H1 (cell line): ENCODE measurements at regions not wholly inside any gene's neighbourhood (a gene's known extent, or its start where the extent isn't known, plus 50 kb on each side); places are given as distances from the start of the nearest gene placed in this dataset.

Source experiments
- CTCF ChIA-PET: fragments of 300-600 bp; sonication (Branson Sonifier 250); formaldehyde crosslinking; loops from one replicate; lab custom pipeline; 2021; ENCODE audit not compliant: partially characterized antibody; lab: Charles Lee
- POLR2A ChIA-PET: fragments of 300-600 bp; sonication (Branson Sonifier 250); formaldehyde crosslinking; loops from one replicate; lab custom pipeline; 2021; ENCODE audit warnings: inconsistent platforms; ENCODE audit not compliant: partially characterized antibody; lab: Charles Lee
- DNase-seq, 2 experiments: peaks; one replicate each; pipeline versions ENCODE4 v3.0.0 to v3.0.0-alpha.2; 2010 to 2022; ENCODE audit warnings: low spot score in 2 of 2, low read depth in 1 of 2, mixed read lengths in 1 of 2
- FAIRE-seq: peaks from 2 replicates; lab custom pipeline; 2011; peaks lifted over from hg19 to GRCh38; lab: Jason Lieb, UNC
- H2AFZ ChIP-seq: 2 replicates; pipeline ENCODE4 v1.8.1; 2012; ENCODE audit warnings: low read length, inconsistent platforms
- H2AK5ac ChIP-seq: 2 replicates; pipeline ENCODE4 v1.6.1; 2013; ENCODE audit warnings: low read depth, low read length
- H2BK120ac ChIP-seq: replicated peaks from 2 replicates; pipeline ENCODE3; 2013; ENCODE audit warnings: low read depth, low read length, inconsistent platforms
- H2BK12ac ChIP-seq: 2 replicates; pipeline ENCODE4 v1.6.1; 2013; ENCODE audit warnings: low read depth, low read length
- H2BK15ac ChIP-seq: 2 replicates; pipeline ENCODE4 v1.6.1; 2013; ENCODE audit warnings: low read length
- H2BK20ac ChIP-seq: 2 replicates; pipeline ENCODE4 v1.6.1; 2013; ENCODE audit warnings: low read length
- H2BK5ac ChIP-seq: 2 replicates; pipeline ENCODE4 v1.6.1; 2013; ENCODE audit warnings: low read depth, low read length
- H3K14ac ChIP-seq: 2 replicates; pipeline ENCODE4 v1.6.1; 2013; ENCODE audit warnings: inconsistent platforms; ENCODE audit not compliant: insufficient read length
- H3K18ac ChIP-seq: 2 replicates; pipeline ENCODE4 v1.6.1; 2013; ENCODE audit warnings: low read length; ENCODE audit errors: extremely low read depth
- H3K23ac ChIP-seq: 2 replicates; pipeline ENCODE4 v1.6.1; 2013; ENCODE audit warnings: inconsistent platforms; ENCODE audit not compliant: insufficient read length
- H3K23me2 ChIP-seq: 2 replicates; pipeline ENCODE4 v1.6.1; 2013; ENCODE audit warnings: low read depth, low read length
- H3K27ac ChIP-seq: 2 replicates; pipeline ENCODE4 v1.6.1; 2011; ENCODE audit warnings: low read depth, low read length, inconsistent platforms
- H3K27me3 ChIP-seq, 4 experiments: replicated peaks in 1 of 4; 1 replicate in 1 of 4; 2 replicates in 3 of 4; pipeline versions ENCODE4 v1.6.1 to v1.8.1; 2011 to 2013; ENCODE audit warnings: low read length in 3 of 4, mild to moderate bottlenecking in 3 of 4, inconsistent platforms in 2 of 4, mixed read lengths in 2 of 4, moderate library complexity in 1 of 4; ENCODE audit not compliant: control insufficient read depth in 3 of 4, insufficient read depth in 3 of 4; ENCODE audit errors: extremely low read depth in 1 of 4
- H3K36me3 ChIP-seq, 4 experiments: 2 replicates each; pipeline versions ENCODE4 v1.6.1 to v1.8.1; 2011 to 2013; ENCODE audit warnings: mild to moderate bottlenecking in 4 of 4, low read length in 3 of 4, moderate library complexity in 2 of 4, control low read depth in 1 of 4, inconsistent platforms in 1 of 4; ENCODE audit not compliant: insufficient read depth in 4 of 4, control insufficient read depth in 2 of 4
- H3K4ac ChIP-seq: replicated peaks from 2 replicates; pipeline ENCODE3; 2013; ENCODE audit warnings: low read length, low read depth, mixed read lengths, inconsistent platforms; ENCODE audit not compliant: insufficient read length
- H3K4me1 ChIP-seq, 4 experiments: replicated peaks in 1 of 4; 1 replicate in 1 of 4; 2 replicates in 3 of 4; pipeline versions ENCODE4 v1.6.1 to v1.8.1; 2011 to 2013; ENCODE audit warnings: low read length in 3 of 4, inconsistent platforms in 2 of 4, mixed read lengths in 1 of 4; ENCODE audit not compliant: insufficient read depth in 4 of 4, control insufficient read depth in 3 of 4
- H3K4me2 ChIP-seq, 2 experiments: 2 replicates each; pipeline versions ENCODE4 v1.6.1 to v1.8.1; 2011 to 2013; ENCODE audit warnings: low read depth in 2 of 2, low read length in 2 of 2, control low read depth in 1 of 2, inconsistent platforms in 1 of 2, mild to moderate bottlenecking in 1 of 2; ENCODE audit not compliant: insufficient read depth in 1 of 2
- H3K4me3 ChIP-seq, 4 experiments: fragments of 200-600, 300-600 bp in 1 of 4; sonication (generic), shearing (Covaris generic), sonication (Bioruptor Twin) in 1 of 4; 2 replicates each; pipeline versions ENCODE4 v1.5.1 to v1.8.1; 2011 to 2016; ENCODE audit warnings: low read length in 4 of 4, low read depth in 3 of 4, control low read depth in 2 of 4, inconsistent platforms in 2 of 4, mild to moderate bottlenecking in 2 of 4, mixed read lengths in 1 of 4, moderate library complexity in 1 of 4; ENCODE audit not compliant: insufficient read depth in 2 of 4; ENCODE audit errors: extremely low read depth in 1 of 4
- H3K56ac ChIP-seq: replicated peaks from 2 replicates; pipeline ENCODE3; 2013; ENCODE audit warnings: low read depth, mild to moderate bottlenecking, mixed read lengths, low read length, inconsistent platforms; ENCODE audit not compliant: insufficient read length
- H3K79me1 ChIP-seq: 2 replicates; pipeline ENCODE4 v1.6.1; 2013; ENCODE audit warnings: low read depth, low read length, control low read depth
- H3K79me2 ChIP-seq, 2 experiments: 2 replicates each; pipeline versions ENCODE4 v1.6.1 to v1.8.1; 2012 to 2013; ENCODE audit warnings: low read length in 2 of 2, mild to moderate bottlenecking in 2 of 2, inconsistent platforms in 1 of 2; ENCODE audit not compliant: insufficient read depth in 2 of 2, control insufficient read depth in 1 of 2
- H3K9ac ChIP-seq, 4 experiments: replicated peaks in 1 of 4; 1 replicate in 1 of 4; 2 replicates in 3 of 4; pipeline versions ENCODE4 v1.6.1 to v1.8.1; 2011 to 2013; ENCODE audit warnings: low read depth in 3 of 4, low read length in 3 of 4, control low read depth in 2 of 4, mild to moderate bottlenecking in 2 of 4, moderate library complexity in 2 of 4, inconsistent platforms in 1 of 4; ENCODE audit errors: extremely low read depth in 1 of 4
- H3K9me3 ChIP-seq, 2 experiments: 2 replicates each; pipeline versions ENCODE4 v1.6.1 to v1.8.1; 2012 to 2013; ENCODE audit warnings: mild to moderate bottlenecking in 2 of 2, moderate library complexity in 2 of 2, control low read depth in 1 of 2, inconsistent platforms in 1 of 2, low read depth in 1 of 2, low read length in 1 of 2, mixed read lengths in 1 of 2; ENCODE audit not compliant: insufficient read depth in 2 of 2
- H4K20me1 ChIP-seq, 2 experiments: replicated peaks in 1 of 2; 2 replicates each; pipeline versions ENCODE3 to v1.8.1; 2011 to 2013; ENCODE audit warnings: inconsistent platforms in 2 of 2, low read length in 2 of 2, mild to moderate bottlenecking in 1 of 2; ENCODE audit not compliant: insufficient read depth in 2 of 2, control insufficient read depth in 1 of 2
- H4K5ac ChIP-seq: 2 replicates; pipeline ENCODE4 v1.6.1; 2013; ENCODE audit warnings: low read length, low read depth, mixed read lengths, inconsistent platforms; ENCODE audit not compliant: insufficient read length
- H4K8ac ChIP-seq: 2 replicates; pipeline ENCODE4 v1.8.0; 2013; ENCODE audit warnings: mild to moderate bottlenecking, moderate library complexity, low read length, inconsistent platforms; ENCODE audit not compliant: insufficient read depth; ENCODE audit errors: extremely low read depth
- H4K91ac ChIP-seq: replicated peaks from 2 replicates; pipeline ENCODE3; 2013; ENCODE audit warnings: low read length, mixed read lengths, inconsistent platforms; ENCODE audit not compliant: insufficient read length
- BACH1 ChIP-seq: IDR thresholded peaks from 2 replicates; pipeline ENCODE4 v1.6.1; 2012; ENCODE audit warnings: low read length, improper control_type of control experiment
- CBX8 ChIP-seq: fragments of 300-800, 300-1000 bp; sonication (generic); IDR thresholded peaks from 2 replicates; pipeline ENCODE4 v1.7.1; 2016; ENCODE audit warnings: low read depth, low read length, borderline replicate concordance
- CEBPB ChIP-seq: IDR thresholded peaks from 2 replicates; pipeline ENCODE4 v1.6.1; 2012; ENCODE audit warnings: low read depth, low read length
- CTCF ChIP-seq, 3 experiments: IDR thresholded peaks; 1 replicate in 2 of 3; 2 replicates in 1 of 3; pipeline versions ENCODE4 v1.5.1 to v1.6.1; 2011; ENCODE audit warnings: low read length in 3 of 3, mild to moderate bottlenecking in 3 of 3, inconsistent platforms in 2 of 3, low read depth in 1 of 3, moderate library complexity in 1 of 3; ENCODE audit not compliant: insufficient read depth in 1 of 3; ENCODE audit errors: control extremely low read depth in 1 of 3
- E2F6 ChIP-seq: IDR thresholded peaks from 2 replicates; pipeline ENCODE4 v1.6.1; 2012; ENCODE audit warnings: inconsistent platforms
- EP300 ChIP-seq, 2 experiments: IDR thresholded peaks; 1 replicate in 1 of 2; 2 replicates in 1 of 2; pipeline ENCODE4 v1.6.1; 2011 to 2012; ENCODE audit warnings: low read depth in 2 of 2, low read length in 2 of 2, mild to moderate bottlenecking in 2 of 2, borderline replicate concordance in 1 of 2, inconsistent platforms in 1 of 2, moderate library complexity in 1 of 2
- MAX ChIP-seq: IDR thresholded peaks from 2 replicates; pipeline ENCODE4 v1.6.1; 2012; ENCODE audit warnings: inconsistent platforms
- SIRT6 ChIP-seq: IDR thresholded peaks from one replicate; pipeline ENCODE4 v1.7.1; 2012; ENCODE audit warnings: low read length, inconsistent platforms
- SP1 ChIP-seq: IDR thresholded peaks from 2 replicates; pipeline ENCODE4 v1.6.1; 2011; ENCODE audit warnings: low read depth, low read length
- YY1 ChIP-seq: IDR thresholded peaks from 2 replicates; pipeline ENCODE4 v1.6.1; 2011; ENCODE audit warnings: low read depth, mild to moderate bottlenecking, low read length
- WGBS, 2 experiments: shearing (Covaris generic) in 1 of 2; methylation state at CpG; one replicate each; pipeline versions ENCODE4 v1.1.6 to v1.1.7; 2013 to 2015; ENCODE audit warnings: low lambda C conversion rate in 2 of 2, mixed read lengths in 2 of 2, inconsistent platforms in 1 of 2, low coverage in 1 of 2, missing lambda C conversion rate in 1 of 2; ENCODE audit not compliant: insufficient replicate concordance in 2 of 2, insufficient coverage in 1 of 2, insufficient read length in 1 of 2; ENCODE audit errors: extremely low coverage in 1 of 2, missing lambda C conversion rate in 1 of 2; 5-methylcytosine and 5-hydroxymethylcytosine counted together

- Histone ChIP-seq H3K4me3 (no peak overlapping the region), H2BK15ac (no peak overlapping the region), H3K23ac (no peak overlapping the region), H3K23me2 (no peaks in the 10 kb centered on the region), H2AK5ac (no peak overlapping the region)
- whole genome bisulfite sequencing, 2 experiments: 80% methylated on average over 4 of the region's 4 CpGs; no CpG with 5 or more reads in 1 of the 2 experiments
- no peak for FAIRE-seq
- CTCF ChIA-PET: interaction anchor here (1.0 to 1.1 kb wide), 2 partner anchors 37 to 1081 kb away, joined by 3 read pairs; no protein-coding TSS in a partner anchor
- TF ChIP-seq CTCF (IDR thresholded peaks at IDR 0.05; ENCODE audit: control extremely low read depth in 1 of 3, insufficient read depth in 1 of 3, low read depth in 1 of 3, low read length in 3 of 3) (no peak), SP1 (no peak), CBX8 (no peak), BACH1 (no peak), CEBPB (no peak), YY1 (no peak), MAX (no peak), SIRT6 (no peak), EP300 (IDR thresholded peaks at IDR 0.05; ENCODE audit: borderline replicate concordance in 1 of 2, low read depth in 2 of 2, low read length in 2 of 2) (no peak), E2F6 (no peak)
- TF ChIP-seq, all 59 proteins: peak for 0
- Histone ChIP-seq H4K20me1 (no peaks in the 10 kb centered on the region), H2BK5ac (no peak overlapping the region), H2BK12ac (no peak overlapping the region), H3K56ac (no peak overlapping the region), H2BK120ac (no peak overlapping the region), H4K8ac (no peak overlapping the region), H3K36me3 (no peaks in the 10 kb centered on the region), H3K9me3 (no peaks in the 10 kb centered on the region), H3K27me3 (no peaks in the 10 kb centered on the region), H3K79me1 (no peaks in the 10 kb centered on the region), H2BK20ac (no peak overlapping the region), H3K14ac (no peak overlapping the region), H4K91ac (no peak overlapping the region), H3K79me2 (no peaks in the 10 kb centered on the region), H2AFZ (no peak overlapping the region), H3K4me2 (no peak overlapping the region), H3K9ac (no peak overlapping the region), H4K5ac (no peak overlapping the region), H3K18ac (no peak overlapping the region), H3K4ac (no peak overlapping the region), H3K27ac (no peak overlapping the region), H3K4me1 (no peaks in the 10 kb centered on the region)
- POLR2A ChIA-PET: no interaction called here
- DNase-seq: no peak
These were observed 277.6 kb upstream of the ZC3H12C start for GRCh38 chr11:109815500-109816150.
